GM19351 (cell line): ENCODE measurements at regions not wholly inside any gene's neighbourhood (a gene's known extent, or its start where the extent isn't known, plus 50 kb on each side); places are given as distances from the start of the nearest gene placed in this dataset.

Experiments used
- ATAC-seq: cut with Tn5 transposase; IDR thresholded peaks from one replicate; pipeline ENCODE4 v1.9.1; 2021; ENCODE audit warnings: mild to moderate bottlenecking, moderate library complexity; ENCODE audit not compliant: unreplicated experiment

- ATAC-seq, result no peak
Measured at GRCh38 chr10:78291722-78292121, 258.1 kb downstream of the RPS24 start.

DNA sequence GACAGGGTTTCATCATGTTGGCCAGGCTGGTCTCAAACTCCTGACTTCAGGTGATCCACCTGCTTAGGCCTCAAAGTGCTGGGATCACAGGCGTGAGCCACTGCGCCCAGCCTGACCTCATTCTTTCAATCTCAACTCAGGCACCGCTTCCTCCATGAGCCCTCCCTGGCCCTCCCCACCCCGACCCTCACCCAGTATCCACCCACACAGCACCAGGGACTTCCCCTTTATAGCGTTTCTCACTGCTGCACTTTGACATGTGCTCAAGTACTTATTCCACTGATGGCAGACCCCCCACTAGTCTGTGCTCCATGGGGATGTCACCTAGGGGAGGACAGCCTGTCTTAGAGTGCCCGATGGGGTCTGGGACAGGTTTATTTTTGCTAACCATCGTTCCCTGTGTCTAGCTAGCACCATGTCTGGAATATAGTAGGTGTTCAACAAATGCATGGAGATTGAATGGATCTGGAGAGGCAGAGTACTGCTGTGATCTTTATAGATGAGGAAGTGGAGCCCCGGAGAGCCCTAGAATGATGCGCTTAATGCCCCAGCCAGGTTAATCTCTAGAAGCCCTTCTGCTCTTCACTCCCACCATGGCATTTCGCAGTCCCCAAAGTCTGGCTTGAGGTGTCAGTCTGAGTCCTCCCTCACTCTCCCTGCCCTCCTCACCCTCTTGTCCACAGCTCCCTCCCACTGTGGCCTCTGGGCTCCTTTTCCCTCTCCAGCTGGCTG lies 258.8 kb downstream of the RPS24 start:
- ATAC-seq, result no peak

DNA sequence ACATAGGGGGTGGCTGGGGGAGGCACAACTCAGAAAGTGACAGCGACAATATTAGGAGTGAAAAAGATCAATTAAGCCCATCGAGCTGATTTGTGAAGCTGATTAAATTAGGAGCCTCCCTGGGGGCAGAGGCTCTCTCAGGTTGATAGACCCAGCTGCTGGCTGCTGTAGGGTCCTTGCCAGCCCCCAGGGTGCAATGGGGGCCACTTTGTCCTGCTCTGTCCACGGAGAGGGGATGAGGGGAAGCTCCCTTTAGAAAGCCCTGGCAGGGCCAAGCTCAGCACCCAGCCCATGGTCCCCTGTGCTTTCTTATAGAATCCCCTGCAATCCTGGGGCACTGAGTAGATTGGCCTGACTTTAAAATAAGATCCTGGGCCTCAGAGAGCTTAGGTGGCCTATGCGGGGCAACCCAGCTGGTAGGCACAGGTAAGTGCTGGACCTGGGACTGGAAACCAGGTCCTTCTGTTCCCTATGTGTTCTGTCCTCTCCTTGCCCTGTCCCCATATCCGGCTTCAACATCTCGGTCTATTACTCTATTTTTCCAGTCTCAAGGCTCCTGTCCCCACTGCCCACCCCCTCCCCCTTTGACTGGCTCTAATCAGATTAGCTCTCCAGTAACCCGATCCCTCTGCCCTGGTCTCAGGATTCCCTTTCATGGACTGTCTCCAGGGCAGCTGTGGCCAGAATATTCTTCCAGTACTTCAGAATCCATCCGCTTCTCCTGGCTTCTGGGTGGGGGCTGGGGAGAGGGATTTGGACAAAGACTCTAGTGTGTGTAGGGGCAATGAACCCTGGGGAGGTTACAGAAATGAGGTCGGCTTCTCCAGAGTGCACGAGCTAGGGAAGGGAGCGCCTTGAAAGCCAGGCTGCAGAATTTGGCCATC lies 259.6 kb downstream of the RPS24 start:
- no peak for ATAC-seq

DNA sequence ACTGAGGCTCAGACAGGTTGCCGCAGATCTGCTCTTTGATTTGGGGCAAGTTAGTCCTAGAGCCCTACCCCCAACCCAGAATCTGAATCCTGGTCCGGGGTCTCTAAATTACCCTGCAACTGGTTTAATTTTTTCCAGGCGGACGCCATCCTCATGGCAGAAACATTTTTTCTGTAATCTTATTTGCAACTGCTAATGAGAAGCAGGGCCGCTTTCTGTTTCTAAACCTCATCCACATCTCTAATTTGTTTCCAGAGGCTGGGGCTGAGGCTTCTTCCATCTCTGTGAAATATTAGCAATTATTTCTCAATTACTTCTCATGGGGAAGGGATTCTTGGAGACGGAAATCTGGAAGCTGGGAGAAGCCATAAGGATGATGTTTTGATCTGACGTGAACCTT lies 261.6 kb downstream of the RPS24 start:
- ATAC-seq, result no peak

GRCh38 chr10:78296785-78297184 lies 263.1 kb downstream of the RPS24 start:
- ATAC-seq, result peak; percentile 53

- ATAC-seq, result no peak
Measured at GRCh38 chr10:78297997-78298396, 264.3 kb downstream of the RPS24 start.

DNA sequence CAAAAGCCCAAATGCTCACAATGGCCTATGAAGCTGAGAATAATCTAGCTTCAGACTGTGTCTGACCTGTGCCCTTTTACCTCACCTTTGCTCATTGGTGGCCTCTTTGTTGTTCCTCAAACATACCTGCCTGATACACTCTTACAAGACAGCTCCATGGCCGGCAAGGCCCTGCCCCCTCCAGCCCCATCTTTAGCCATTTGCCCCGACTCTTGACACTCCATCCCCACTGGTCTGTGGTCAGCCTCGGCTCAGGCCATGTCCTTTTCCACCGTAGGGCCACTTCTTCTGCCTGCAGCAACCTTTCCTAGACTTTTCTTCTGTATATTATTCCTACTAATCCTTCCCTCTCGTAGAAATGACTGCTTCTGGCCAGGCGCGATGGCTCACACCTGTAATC lies 265.2 kb downstream of the RPS24 start:
- ATAC-seq, result no peak

DNA sequence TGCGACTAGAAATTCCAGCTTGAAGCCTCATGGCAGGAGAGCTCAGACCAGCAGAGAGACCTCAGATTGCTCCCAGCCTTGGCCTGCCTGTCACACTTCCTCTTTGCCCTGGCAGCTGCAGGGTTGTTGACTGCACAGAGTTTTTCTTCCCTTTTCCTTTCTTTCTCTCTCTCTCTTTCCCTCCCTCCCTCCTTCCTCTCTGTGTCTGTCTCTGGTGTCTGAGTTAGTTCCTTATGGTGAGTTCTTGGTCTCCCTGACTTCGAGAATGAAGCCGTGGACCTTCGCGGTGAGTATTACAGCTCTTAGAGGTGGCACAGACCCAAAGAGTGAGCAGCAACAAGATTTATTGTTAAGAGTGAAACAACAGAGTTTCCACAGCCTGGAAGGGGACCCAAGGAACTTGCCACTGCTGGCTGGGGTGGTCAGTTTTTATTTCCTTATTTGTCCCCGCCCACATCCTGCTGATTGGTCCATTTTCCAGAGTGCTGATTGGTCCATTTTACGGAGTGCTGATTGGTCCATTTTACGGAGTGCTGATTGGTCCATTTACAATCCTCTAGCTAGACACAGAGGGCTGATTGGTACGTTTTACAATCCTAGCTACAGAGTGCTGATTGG lies 266.3 kb downstream of the RPS24 start:
- ATAC-seq, result no peak

GRCh38 chr10:78300526-78300925 lies 266.9 kb downstream of the RPS24 start:
- no peak for ATAC-seq

- ATAC-seq, result no peak
Measured at GRCh38 chr10:78301481-78301880, 267.8 kb downstream of the RPS24 start.

DNA sequence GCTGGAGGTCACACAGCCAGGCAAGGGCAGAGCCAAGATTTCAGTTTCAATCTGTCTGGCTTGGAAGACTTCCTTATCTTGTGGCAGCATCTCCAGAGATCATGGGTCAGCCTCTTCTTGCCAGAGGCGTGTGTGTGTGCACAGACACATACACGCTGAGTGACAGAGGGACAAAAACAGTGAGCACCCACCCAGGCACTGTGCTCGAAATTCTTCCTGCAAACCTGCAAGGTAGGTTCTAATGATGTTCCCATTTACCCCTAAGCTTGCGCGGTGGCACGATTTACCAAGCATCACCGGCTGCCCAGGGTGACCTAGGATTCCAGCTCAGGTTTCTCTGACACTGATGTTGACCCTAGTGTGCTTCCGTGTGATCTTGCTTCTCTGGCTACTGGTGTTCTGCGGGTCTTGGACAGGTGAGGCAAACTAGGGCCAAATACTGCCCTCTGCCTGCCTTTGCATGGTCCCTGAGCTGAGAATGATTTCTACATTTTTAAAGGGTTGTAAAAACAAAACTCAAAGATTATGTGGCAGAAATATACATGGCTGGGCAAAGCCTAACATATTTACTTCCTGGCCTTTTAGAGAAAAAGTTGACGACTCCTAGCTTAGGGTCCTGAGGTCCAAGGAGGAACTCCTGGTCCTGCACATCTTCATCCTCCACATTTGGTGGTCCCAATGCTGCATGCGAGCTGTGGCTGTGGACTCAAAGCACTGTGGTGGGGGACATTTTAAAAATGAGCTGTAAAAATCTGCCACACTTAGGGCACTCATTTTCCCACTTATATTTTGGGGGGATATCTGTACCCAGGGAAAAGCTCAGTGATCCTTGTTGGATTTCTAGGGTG lies 268.5 kb downstream of the RPS24 start:
- no peak for ATAC-seq

DNA sequence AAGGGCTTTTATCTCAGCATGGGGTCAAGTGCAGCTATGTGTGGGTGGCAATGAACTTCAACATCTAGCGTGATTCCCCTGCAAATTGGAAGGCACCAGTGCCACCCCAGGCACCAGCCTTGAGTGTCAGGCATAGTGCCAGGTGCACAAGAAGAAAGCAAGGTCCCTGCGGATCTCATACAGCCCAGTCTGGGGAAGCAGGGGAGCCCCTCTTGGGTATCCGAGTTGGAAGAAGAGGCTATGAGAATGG lies 269.0 kb downstream of the RPS24 start:
- no peak for ATAC-seq

DNA sequence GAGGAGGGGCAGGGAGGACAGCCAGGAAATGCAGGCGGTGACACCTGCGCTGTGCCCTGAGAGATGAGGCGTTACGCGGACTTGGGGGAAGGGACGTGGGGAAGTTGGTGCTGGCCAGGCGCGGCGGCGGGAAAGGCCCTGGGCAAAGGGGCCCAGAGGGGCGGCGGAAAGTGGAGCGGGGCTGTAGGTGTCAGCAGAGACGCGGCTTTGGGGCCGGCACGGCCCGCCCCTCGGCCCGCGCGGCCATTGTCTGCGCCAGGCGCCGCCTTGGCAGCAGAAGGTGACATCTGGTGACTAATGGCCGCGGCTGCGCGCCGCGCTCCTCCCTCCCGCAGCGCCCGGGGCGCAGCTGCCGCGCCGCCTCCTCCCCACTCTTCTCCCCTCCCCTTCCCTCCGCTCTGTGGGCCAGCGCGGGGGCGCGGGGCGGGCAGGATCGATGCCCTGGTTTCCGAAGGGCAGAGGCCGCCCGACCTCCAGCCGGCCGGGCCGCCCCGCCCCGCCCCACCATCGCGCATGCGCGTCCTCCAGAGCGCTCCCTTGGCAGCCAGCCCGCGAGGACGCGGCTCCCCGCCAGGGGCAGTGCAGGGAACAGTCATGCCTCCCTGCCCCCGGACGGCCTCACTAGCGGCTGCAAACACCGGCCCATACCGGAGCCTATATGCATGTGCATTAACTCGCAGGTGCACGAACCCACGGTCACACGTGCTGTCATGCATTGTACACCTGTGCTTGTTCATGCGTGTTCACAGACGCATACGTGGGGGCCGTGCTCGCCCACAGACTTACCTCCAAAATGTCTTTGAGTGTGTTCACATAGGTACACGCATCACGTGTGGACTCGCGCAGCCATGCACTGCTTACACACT lies 269.6 kb downstream of the RPS24 start:
- ATAC-seq, result peak; percentile 80

- ATAC-seq, result no peak
Measured at GRCh38 chr10:78304091-78305045, 270.7 kb downstream of the RPS24 start.

- ATAC-seq, result no peak
Measured at GRCh38 chr10:78305311-78305710, 271.6 kb downstream of the RPS24 start.

GRCh38 chr10:78306358-78306757 lies 272.7 kb downstream of the RPS24 start:
- ATAC-seq, result no peak

DNA sequence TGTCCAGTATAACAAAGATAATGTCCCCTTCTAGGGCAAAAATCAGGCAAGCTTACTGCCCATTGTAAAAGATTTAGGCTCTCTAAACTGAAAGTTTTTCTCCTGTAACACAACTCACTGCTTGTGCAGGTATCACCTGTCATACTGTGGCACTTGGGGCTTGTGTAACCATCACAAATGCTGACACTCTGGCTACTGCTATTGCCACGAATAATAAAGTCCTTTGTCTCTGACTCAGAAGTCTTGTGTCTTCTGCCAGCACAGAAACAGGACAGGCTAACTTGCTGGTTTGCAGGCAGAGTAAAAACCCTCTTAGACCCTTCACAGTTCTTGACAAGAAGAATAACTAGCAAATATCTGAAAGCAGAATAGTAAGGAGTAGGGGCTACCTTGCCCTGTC lies 273.9 kb downstream of the RPS24 start:
- no peak for ATAC-seq

DNA sequence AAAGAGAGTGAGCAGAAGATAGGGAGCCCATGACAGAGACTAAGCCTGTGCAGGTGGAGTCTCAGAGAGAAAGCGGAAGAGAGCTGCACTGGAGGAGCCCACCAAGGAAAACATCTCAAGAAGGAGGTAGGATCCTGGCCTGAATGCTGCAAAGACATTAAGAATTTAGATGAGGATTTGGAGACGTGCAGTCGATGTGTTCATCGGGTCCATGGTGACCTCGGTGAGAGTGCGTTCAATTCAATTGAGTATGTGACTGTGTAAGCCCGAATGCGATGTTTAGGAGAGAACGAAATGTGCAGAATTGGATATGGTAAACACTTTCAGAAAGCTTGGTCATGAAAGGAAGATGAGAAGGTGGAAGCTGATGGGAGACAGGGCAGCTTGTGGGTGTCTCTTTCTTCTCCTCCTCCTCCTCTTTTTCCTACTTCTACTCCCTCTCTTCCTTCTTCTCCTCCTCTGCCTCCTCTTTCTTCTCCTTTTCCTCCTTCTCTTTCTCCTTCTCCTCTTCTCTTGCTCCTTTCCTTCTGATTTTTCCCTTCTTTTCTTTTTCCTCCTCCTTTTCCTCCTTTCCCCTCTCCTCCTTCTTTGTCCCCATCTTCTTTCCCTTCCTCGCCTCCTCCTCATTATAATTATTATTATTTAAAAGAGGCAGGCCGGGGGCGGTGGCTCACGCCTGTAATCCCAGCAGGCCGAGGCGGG lies 276.0 kb downstream of the RPS24 start:
- no peak for ATAC-seq
